WERI-Rb-1 (cell line): ENCODE measurements at regions not wholly inside any gene's neighbourhood (a gene's known extent, or its start where the extent isn't known, plus 50 kb on each side); places are given as distances from the start of the nearest gene placed in this dataset.

Experiments used
- DNase-seq: peaks from one replicate; pipeline ENCODE4 v3.0.0-alpha.2; 2020
- H3K27ac ChIP-seq: fragments of 250-450 bp; sonication (Bioruptor Pico); 2 replicates; pipeline ENCODE4 v1.5.1; 2020; ENCODE audit warnings: mild to moderate bottlenecking, moderate library complexity
- H3K27me3 ChIP-seq: fragments of 250-450 bp; sonication (Bioruptor Pico); 2 replicates; pipeline ENCODE4 v1.5.1; 2021; ENCODE audit warnings: mild to moderate bottlenecking, low read depth, moderate library complexity; ENCODE audit not compliant: insufficient read depth, severe bottlenecking
- H3K36me3 ChIP-seq: fragments of 250-450 bp; sonication (Bioruptor Pico); 2 replicates; pipeline ENCODE4 v1.5.1; 2020; ENCODE audit warnings: mild to moderate bottlenecking, moderate library complexity
- H3K4me3 ChIP-seq: 2 replicates; pipeline ENCODE4 v1.5.1; 2011; ENCODE audit warnings: low read depth, mild to moderate bottlenecking, control low read depth, low read length
- H3K9me3 ChIP-seq: fragments of 250-450 bp; sonication (Bioruptor Pico); 2 replicates; pipeline ENCODE4 v1.5.1; 2021; ENCODE audit warnings: mild to moderate bottlenecking, moderate library complexity; ENCODE audit not compliant: severe bottlenecking
- CTCF ChIP-seq: IDR thresholded peaks from 2 replicates; pipeline ENCODE4 v1.5.1; 2011; ENCODE audit warnings: low read depth, mild to moderate bottlenecking, control low read depth, inconsistent platforms, low read length

GRCh38 chr12:33593753-33594152 is 154.1 kb upstream of the SYT10 start:
- Histone ChIP-seq H3K27me3 (peaks cover 31% of the 10 kb centered on the region), H3K9me3 (no peaks in the 10 kb centered on the region), H3K4me3 (no peak overlapping the region), H3K27ac (no peak overlapping the region), H3K36me3 (no peaks in the 10 kb centered on the region)
- TF ChIP-seq CTCF: no peak
- DNase-seq: no peak

- Histone ChIP-seq H3K4me3 (no peak overlapping the region), H3K27ac (no peak overlapping the region), H3K36me3 (no peaks in the 10 kb centered on the region), H3K9me3 (no peaks in the 10 kb centered on the region), H3K27me3 (peaks cover 41% of the 10 kb centered on the region)
- DNase-seq: no peak
- no peak for TF ChIP-seq CTCF
These were observed 156.4 kb upstream of the SYT10 start for GRCh38 chr12:33596061-33596460.

- Histone ChIP-seq H3K27me3 (peaks cover 44% of the 10 kb centered on the region), H3K27ac (no peak overlapping the region), H3K4me3 (no peak overlapping the region), H3K36me3 (no peaks in the 10 kb centered on the region), H3K9me3 (no peaks in the 10 kb centered on the region)
- no peak for TF ChIP-seq CTCF
- no peak for DNase-seq
These were observed 157.2 kb upstream of the SYT10 start for GRCh38 chr12:33596814-33597213.

GRCh38 chr12:33602515-33602914 is 162.9 kb upstream of the SYT10 start:
- peaks cover 48% of the 10 kb centered on the region for H3K27me3 ChIP-seq
- no peak for DNase-seq
- no peaks in the 10 kb centered on the region for H3K36me3 ChIP-seq
- no peaks in the 10 kb centered on the region for H3K9me3 ChIP-seq
- no peak overlapping the region for H3K4me3 ChIP-seq
- TF ChIP-seq CTCF: no peak
- H3K27ac ChIP-seq: no peak overlapping the region

- no peak for TF ChIP-seq CTCF
- Histone ChIP-seq H3K9me3 (no peaks in the 10 kb centered on the region), H3K4me3 (no peak overlapping the region), H3K27ac (no peak overlapping the region), H3K27me3 (peaks cover 41% of the 10 kb centered on the region), H3K36me3 (no peaks in the 10 kb centered on the region)
- DNase-seq: no peak
These were observed 166.1 kb upstream of the SYT10 start for GRCh38 chr12:33605757-33606156.

GRCh38 chr12:33609910-33610309 is 170.3 kb upstream of the SYT10 start:
- Histone ChIP-seq H3K4me3 (no peak overlapping the region), H3K9me3 (no peaks in the 10 kb centered on the region), H3K36me3 (no peaks in the 10 kb centered on the region), H3K27me3 (peaks cover 34% of the 10 kb centered on the region), H3K27ac (no peak overlapping the region)
- DNase-seq: no peak
- TF ChIP-seq CTCF: no peak
